ENCODE measurements at regions not wholly inside any gene's neighbourhood (a gene's known extent, or its start where the extent isn't known, plus 50 kb on each side); places are given as distances from the start of the nearest gene placed in this dataset.

DNA sequence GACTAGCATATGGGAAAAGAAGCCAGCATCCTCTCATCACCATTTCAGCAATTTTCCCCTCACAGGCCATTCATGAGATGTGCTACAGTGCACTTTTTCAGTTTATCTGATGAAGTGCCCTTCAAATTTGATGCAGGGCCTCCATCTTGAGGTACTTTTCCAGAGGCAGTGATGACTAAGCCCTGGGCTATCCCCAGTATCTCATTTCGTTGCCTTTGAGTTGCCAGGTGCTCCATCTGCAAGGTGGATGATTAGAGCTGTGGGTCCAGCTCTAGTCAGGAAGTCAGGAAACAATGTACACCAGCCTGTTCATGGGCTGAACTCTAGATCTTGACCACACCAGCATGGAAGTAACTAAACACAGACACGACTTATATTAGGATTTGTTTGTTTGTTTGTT is 425.2 kb downstream of the METTL4 start:
- H3K4me1 Mint-ChIP-seq: peaks cover 8% of the 10 kb centered on the region
- H3K4me3 Mint-ChIP-seq: no peak overlapping the region
- H3K36me3 Mint-ChIP-seq: peaks cover 2% of the 10 kb centered on the region; the same call in 1 of the 2 replicates
- ChIA-PET CTCF (no interaction called here), POLR2A (no interaction called here)
- no peak overlapping the region for H3K27ac Mint-ChIP-seq
- no peak for ATAC-seq
- no peak for DNase-seq (ENCODE audit: low spot score)
- H3K27me3 Mint-ChIP-seq (ENCODE audit: low read depth): no peaks in the 10 kb centered on the region
- TF ChIP-seq, protein P1, sequence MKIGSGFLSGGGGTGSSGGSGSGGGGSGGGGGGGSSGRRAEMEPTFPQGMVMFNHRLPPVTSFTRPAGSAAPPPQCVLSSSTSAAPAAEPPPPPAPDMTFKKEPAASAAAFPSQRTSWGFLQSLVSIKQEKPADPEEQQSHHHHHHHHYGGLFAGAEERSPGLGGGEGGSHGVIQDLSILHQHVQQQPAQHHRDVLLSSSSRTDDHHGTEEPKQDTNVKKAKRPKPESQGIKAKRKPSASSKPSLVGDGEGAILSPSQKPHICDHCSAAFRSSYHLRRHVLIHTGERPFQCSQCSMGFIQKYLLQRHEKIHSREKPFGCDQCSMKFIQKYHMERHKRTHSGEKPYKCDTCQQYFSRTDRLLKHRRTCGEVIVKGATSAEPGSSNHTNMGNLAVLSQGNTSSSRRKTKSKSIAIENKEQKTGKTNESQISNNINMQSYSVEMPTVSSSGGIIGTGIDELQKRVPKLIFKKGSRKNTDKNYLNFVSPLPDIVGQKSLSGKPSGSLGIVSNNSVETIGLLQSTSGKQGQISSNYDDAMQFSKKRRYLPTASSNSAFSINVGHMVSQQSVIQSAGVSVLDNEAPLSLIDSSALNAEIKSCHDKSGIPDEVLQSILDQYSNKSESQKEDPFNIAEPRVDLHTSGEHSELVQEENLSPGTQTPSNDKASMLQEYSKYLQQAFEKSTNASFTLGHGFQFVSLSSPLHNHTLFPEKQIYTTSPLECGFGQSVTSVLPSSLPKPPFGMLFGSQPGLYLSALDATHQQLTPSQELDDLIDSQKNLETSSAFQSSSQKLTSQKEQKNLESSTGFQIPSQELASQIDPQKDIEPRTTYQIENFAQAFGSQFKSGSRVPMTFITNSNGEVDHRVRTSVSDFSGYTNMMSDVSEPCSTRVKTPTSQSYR (CRISPR knock-in tag; IDR thresholded peaks at IDR 0.05): no peak
- no peak for TF ChIP-seq NR1H2 (CRISPR knock-in tag; IDR thresholded peaks at IDR 0.05)
- TF ChIP-seq, protein P2, sequence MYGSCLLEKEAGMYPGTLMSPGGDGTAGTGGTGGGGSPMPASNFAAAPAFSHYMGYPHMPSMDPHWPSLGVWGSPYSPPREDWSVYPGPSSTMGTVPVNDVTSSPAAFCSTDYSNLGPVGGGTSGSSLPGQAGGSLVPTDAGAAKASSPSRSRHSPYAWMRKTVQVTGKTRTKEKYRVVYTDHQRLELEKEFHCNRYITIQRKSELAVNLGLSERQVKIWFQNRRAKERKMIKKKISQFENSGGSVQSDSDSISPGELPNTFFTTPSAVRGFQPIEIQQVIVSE (CRISPR knock-in tag; IDR thresholded peaks at IDR 0.05; ENCODE audit: borderline replicate concordance): no peak
- TF ChIP-seq, protein P3, sequence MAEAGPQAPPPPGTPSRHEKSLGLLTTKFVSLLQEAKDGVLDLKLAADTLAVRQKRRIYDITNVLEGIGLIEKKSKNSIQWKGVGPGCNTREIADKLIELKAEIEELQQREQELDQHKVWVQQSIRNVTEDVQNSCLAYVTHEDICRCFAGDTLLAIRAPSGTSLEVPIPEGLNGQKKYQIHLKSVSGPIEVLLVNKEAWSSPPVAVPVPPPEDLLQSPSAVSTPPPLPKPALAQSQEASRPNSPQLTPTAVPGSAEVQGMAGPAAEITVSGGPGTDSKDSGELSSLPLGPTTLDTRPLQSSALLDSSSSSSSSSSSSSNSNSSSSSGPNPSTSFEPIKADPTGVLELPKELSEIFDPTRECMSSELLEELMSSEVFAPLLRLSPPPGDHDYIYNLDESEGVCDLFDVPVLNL (CRISPR knock-in tag; IDR thresholded peaks at IDR 0.05; ENCODE audit: borderline replicate concordance, low read depth): no peak
- TF ChIP-seq, protein P4, sequence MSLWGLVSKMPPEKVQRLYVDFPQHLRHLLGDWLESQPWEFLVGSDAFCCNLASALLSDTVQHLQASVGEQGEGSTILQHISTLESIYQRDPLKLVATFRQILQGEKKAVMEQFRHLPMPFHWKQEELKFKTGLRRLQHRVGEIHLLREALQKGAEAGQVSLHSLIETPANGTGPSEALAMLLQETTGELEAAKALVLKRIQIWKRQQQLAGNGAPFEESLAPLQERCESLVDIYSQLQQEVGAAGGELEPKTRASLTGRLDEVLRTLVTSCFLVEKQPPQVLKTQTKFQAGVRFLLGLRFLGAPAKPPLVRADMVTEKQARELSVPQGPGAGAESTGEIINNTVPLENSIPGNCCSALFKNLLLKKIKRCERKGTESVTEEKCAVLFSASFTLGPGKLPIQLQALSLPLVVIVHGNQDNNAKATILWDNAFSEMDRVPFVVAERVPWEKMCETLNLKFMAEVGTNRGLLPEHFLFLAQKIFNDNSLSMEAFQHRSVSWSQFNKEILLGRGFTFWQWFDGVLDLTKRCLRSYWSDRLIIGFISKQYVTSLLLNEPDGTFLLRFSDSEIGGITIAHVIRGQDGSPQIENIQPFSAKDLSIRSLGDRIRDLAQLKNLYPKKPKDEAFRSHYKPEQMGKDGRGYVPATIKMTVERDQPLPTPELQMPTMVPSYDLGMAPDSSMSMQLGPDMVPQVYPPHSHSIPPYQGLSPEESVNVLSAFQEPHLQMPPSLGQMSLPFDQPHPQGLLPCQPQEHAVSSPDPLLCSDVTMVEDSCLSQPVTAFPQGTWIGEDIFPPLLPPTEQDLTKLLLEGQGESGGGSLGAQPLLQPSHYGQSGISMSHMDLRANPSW (CRISPR knock-in tag; conservative IDR thresholded peaks at IDR 0.05; ENCODE audit: low read depth): no peak
- TF ChIP-seq GABPB1 (CRISPR knock-in tag; IDR thresholded peaks at IDR 0.05): no peak
- TF ChIP-seq, protein P5, sequence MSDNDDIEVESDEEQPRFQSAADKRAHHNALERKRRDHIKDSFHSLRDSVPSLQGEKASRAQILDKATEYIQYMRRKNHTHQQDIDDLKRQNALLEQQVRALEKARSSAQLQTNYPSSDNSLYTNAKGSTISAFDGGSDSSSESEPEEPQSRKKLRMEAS (CRISPR knock-in tag; IDR thresholded peaks at IDR 0.05): no peak
- TF ChIP-seq ZNF317 (CRISPR knock-in tag; IDR thresholded peaks at IDR 0.05; ENCODE audit: borderline replicate concordance, low read depth): no peak
- TF ChIP-seq FOXK1 (CRISPR knock-in tag; IDR thresholded peaks at IDR 0.05): no peak
- TF ChIP-seq ZBTB21 (CRISPR knock-in tag; IDR thresholded peaks at IDR 0.05; ENCODE audit: borderline replicate concordance): no peak
- no peak for TF ChIP-seq ZNF396 (CRISPR knock-in tag; IDR thresholded peaks at IDR 0.05; ENCODE audit: borderline replicate concordance)
- TF ChIP-seq ZNF138 (CRISPR knock-in tag; conservative IDR thresholded peaks at IDR 0.05): no peak
- TF ChIP-seq, protein P6, sequence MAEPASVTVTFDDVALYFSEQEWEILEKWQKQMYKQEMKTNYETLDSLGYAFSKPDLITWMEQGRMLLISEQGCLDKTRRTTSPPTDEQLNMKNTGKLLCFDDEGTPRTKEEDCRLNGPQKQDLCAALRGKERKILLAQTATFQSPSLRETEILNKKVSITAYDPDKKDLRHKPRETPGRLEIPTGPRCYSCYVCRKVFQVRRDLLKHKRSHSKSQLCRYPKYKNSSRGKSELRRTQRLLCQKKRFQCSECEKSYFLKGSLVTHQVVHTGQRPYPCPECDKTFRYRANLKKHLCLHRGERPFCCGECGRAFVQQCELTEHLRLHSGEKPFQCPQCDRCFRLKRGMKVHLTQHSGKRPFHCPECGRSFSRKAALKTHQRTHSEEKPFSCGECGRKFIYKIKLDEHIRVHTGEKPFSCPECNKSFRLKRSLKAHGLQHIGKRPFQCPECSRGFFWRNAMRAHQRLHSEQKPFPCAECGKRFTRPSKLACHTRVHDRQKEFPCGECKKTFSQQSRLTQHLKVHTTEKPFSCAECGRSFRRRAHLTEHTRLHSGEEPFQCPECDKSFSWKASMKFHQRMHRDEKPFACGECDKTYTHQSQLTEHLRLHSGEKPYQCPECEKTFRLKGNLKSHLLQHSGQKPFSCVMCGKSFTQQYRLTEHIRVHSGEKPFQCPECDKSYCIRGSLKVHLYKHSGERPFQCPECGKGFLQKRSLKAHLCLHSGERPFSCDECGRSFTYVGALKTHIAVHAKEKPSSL (CRISPR knock-in tag; conservative IDR thresholded peaks at IDR 0.05): no peak
- no peak for TF ChIP-seq FOXJ3 (CRISPR knock-in tag; IDR thresholded peaks at IDR 0.05; ENCODE audit: borderline replicate concordance)
- TF ChIP-seq, protein P7, sequence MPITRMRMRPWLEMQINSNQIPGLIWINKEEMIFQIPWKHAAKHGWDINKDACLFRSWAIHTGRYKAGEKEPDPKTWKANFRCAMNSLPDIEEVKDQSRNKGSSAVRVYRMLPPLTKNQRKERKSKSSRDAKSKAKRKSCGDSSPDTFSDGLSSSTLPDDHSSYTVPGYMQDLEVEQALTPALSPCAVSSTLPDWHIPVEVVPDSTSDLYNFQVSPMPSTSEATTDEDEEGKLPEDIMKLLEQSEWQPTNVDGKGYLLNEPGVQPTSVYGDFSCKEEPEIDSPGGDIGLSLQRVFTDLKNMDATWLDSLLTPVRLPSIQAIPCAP (CRISPR knock-in tag; IDR thresholded peaks at IDR 0.05): no peak
- no peak for TF ChIP-seq RELA (CRISPR knock-in tag; IDR thresholded peaks at IDR 0.05; ENCODE audit: borderline replicate concordance)
- no peak for TF ChIP-seq NFYB (CRISPR knock-in tag; conservative IDR thresholded peaks at IDR 0.05; ENCODE audit: low read depth)
- TF ChIP-seq NR3C1 (CRISPR knock-in tag; conservative IDR thresholded peaks at IDR 0.05; ENCODE audit: low read depth): no peak
- TF ChIP-seq GTF2I (CRISPR knock-in tag; conservative IDR thresholded peaks at IDR 0.05): no peak
- TF ChIP-seq CBFB (CRISPR knock-in tag; IDR thresholded peaks at IDR 0.05; ENCODE audit: low read depth): no peak
- H3K9me3 Mint-ChIP-seq: peaks cover 43% of the 10 kb centered on the region

All from WTC11 (cell line).